GM19240 (cell line): ENCODE measurements at regions not wholly inside any gene's neighbourhood (a gene's known extent, or its start where the extent isn't known, plus 50 kb on each side); places are given as distances from the start of the nearest gene placed in this dataset.
"Not testable (repeated sequence)": the region's sequence is repeated elsewhere in the genome, so short reads cannot be mapped to it uniquely, and the experiment has no call there.

Source experiments
- DNase-seq: peaks from one replicate; pipeline ENCODE4 v3.0.0; 2011; ENCODE audit warnings: low spot score; ENCODE audit not compliant: insufficient read length

GRCh38 chrX:23458957-23459356 is 124.3 kb downstream of the PTCHD1 start:
- DNase-seq, result not testable (repeated sequence)

DNA sequence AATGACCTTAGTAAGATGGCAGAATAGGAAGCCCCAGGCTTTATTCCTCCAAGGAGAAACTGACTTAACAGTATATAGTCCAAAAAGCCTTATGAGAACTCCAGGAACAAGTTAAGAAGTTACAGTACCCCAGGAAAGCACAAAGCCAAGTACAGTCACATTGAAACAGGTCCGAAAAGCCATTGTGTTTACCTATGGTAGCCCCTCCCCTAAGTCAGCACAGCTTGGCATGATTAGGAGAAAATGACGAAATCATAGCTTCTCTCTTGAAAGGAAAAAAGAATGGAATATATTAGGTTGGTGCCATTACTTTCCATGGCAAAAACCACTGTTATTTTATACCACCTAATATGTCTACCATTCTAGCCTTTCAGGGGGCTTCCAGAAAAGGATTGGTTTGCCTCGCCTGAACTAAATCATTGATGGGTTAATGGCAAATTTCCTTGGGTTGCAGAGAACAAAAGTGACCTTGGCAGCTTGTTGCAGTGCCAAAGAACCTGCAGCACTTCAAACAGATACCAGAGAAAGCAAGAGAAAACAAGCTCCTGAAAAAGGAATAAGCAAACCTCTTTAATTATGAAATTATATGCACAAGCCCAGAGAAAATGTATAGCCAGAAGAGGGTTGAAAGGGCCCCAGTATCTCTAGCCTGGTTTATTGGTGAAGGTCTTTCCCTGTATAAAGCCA is 130.6 kb downstream of the PTCHD1 start:
- no peak for DNase-seq

- DNase-seq, result no peak
Measured at GRCh38 chrX:23465985-23466384, 131.3 kb downstream of the PTCHD1 start.

DNA sequence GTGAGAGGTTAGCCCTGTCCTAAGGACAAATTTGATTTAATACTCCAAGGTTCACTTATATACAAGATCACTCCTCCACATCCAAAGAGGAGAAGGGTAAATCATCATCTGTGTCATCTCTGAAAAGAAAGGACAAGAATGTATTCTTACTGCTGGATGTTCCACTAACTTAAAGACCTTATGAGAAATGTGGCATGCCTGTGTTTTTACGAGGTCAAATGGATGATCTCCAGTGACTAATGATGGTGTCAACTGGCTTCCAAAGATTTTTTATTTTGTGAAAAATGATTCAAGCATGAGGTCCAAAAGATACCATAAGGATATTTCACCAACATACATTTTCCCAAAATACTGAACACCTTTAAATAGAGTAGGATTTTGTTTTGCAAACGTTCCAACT is 143.4 kb downstream of the PTCHD1 start:
- no peak for DNase-seq

DNA sequence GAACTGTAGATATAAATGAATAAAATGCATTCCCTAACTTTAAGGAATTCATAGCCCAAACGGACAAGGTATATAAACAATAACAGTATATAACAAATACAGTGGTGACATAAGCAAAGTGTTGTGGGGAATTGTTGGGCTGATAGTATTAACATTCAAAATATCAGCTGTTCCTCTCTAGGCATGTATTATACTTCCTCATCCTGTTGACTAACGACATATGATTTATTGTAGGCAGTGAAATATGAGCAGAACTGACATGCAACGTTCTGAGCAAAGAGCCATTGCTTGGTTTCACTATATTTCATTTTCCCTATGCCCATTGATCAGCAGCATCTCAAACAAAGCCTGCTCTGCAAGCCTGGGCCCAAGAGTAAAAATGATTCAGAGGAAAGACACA is 143.9 kb downstream of the PTCHD1 start:
- DNase-seq, result no peak

DNA sequence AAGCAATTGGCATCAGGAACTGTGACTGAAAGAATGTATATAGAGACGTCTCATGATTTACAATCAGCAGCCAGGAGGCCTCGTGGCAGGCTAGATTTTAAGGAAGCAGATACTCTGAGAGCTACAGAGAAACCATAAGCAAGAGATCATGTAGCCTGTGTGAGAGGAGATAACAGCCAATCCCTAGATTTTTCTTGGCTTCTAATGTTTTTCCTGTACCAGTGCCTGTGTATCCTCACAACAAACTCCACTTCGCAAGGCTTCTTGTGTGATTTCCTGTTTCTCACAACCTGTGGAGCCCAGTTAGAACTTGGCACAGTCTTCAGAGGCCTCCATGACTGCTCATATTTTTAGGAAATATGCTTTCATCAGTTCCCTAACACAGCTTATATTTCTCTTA is 147.9 kb downstream of the PTCHD1 start:
- DNase-seq, result no peak

- DNase-seq, result no peak
Measured at GRCh38 chrX:23483396-23483795, 148.7 kb downstream of the PTCHD1 start.

GRCh38 chrX:23493941-23494374 is 159.3 kb downstream of the PTCHD1 start:
- DNase-seq, result no peak

GRCh38 chrX:23494741-23495140 is 160.1 kb downstream of the PTCHD1 start:
- DNase-seq, result no peak

DNA sequence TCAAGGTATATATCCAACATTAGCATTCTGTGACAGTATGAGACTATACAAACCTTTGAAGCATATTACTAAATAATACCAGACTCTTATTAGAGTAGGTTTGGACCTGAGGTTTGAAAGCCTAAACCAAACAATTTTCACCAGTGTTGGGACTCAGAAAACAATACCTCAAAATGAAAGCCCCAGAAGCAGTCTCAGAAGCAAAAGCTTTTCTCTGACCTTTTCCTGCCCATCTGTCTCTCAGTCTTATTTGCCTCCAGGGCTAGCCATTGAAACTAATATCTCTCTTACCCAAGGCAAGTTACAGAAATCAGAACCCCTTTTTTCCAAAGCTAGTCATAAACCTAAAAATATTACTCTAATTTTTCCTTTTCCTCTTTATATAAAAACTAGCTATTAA is 163.3 kb downstream of the PTCHD1 start:
- no peak for DNase-seq

DNA sequence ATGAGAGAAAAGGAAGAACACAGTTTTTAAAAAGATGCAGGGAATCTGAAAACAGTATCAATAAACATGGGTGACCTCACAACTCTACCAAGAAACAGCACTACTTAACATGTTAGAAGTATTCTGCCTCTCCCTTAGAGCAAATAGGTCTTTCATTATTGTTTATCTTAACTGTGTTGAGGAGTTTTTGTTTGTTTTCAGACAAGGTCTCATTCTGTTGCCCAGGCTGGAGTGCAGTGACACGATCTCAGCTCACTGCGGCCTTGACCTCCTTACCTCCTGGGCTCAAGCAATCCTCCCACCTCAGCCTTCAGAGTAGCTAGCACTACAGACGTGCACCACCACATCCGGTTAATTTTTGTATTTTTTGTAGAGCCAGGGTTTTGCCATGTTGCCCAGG is 165.3 kb upstream of the PRDX4 start:
- DNase-seq, result no peak

DNA sequence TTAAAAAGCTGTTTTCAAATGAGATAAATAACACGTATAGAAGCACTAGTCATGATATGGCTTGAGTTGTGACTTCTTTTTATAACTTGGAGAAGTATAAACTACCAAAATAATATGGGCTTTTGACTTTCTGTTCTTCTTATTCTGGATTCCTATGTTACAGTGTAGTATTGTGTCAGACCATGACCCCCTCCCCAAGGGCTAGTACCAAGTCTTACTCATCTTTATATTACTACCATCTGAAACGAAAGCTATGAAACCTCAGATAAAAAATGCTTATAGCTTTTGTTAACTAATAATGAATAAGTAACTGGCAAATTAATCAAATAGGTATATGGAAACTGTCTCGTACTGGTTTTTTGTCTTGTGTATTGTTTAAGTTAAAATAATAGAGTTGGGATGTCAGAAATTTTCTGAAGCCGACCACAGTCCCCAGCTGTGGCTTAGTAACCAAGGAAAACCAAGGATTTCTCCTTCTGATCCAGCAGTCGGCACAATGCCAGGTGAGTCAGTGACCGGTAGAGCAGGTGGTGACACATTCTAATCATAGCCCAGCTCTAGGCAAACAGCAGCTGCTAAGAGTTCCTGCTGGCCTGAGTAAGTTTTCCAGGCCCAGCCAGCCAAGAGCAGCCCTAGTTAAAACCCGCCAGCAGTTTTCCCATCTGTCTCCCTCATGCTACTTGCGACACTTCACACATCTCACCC is 163.3 kb upstream of the PRDX4 start:
- DNase-seq, result no peak

- DNase-seq, result no peak
Measured at GRCh38 chrX:23504540-23504884, 162.8 kb upstream of the PRDX4 start.

DNA sequence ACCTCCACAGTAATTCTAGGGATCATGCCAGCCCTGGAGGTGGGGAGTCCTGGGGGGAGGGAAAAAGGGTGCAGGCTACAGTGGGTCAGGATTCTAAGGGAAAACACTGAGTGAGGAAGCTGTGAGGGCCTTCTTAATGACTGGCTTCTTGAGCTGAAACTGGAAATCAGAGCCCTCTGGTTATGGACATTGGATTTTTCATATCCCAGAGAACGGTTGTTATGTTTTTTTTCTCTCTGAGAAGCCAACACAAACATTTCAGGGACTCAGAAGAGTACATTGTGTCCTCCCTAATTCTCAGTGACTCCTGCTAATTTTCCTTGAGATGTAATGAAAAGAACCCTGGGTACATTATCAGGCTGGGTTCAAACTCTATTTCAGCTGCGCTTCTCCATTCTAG is 162.4 kb upstream of the PRDX4 start:
- no peak for DNase-seq

DNA sequence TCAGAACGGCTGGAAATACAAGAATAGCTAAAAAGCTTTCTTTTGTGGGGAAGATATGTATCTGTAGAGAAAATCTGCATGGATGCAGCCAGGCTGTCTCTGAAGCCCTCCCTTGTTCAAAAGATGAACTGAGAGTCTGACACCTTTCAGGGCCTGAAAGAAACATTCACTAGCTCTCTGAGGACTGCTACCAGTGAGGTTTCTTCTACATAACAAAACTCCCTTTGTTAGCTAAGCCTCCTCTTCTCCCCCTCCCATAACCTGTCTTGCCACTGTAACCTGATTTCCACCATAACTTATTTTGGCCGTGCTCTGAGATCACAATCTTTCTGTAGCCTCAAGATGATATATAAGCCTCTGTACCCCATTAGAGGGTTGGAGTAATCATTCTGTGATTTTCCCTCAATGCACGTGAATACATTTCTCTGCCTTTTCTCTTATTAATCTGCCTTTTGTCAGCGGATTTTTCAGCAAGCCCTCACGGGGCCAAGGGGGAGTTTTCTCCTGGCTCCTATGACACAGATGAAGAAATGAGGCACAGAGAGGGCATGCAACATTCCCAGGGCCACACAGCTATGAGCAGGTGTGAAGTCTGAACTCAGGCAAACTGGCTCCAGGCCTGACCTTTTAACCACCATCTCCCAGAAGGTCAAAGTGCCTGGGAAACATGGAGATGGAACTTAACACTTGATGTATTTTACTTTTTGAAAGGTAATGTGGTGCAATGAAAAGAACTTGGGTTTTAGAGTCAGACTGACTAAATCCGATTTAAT is 161.6 kb upstream of the PRDX4 start:
- DNase-seq, result no peak

DNA sequence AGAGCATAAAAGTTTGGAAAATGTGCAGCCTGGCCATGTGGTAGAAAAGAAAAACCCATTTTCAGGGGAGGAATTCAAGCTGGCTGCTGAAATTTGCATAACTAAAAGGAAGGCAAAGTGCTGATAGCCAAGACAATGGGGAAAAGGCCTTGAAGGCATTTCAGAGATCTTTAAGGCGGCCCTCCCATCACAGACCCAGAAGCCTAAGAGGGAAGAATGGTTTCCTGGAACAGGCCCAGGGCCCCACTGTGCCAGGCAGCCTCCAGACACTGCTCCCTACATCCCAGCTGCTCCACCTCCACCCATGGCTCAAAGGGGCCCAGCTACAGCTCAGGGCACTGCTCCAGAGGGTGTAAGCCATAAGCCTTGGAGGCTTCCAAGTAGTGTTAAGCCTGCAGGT is 158.0 kb upstream of the PRDX4 start:
- DNase-seq, result no peak

DNA sequence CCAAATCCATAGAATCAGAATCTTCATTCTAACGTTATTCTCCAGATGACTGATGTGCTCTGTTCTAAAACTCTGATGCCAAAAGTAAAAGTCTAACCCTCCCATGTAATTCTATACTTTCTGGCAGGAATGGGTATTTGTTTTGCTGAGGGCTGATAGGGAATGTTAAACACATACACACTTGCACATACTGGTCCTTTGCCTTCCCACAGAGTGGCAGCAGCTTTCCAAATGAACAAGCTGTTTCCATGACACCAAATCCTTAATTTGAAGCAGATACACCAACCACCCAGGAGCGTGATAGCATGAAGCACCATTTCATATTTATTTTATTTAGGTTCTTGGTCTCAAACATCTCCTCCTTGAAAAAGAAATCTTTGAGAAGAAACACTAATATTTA is 155.5 kb upstream of the PRDX4 start:
- DNase-seq, result no peak

- DNase-seq, result no peak
Measured at GRCh38 chrX:23513121-23513520, 154.2 kb upstream of the PRDX4 start.

DNA sequence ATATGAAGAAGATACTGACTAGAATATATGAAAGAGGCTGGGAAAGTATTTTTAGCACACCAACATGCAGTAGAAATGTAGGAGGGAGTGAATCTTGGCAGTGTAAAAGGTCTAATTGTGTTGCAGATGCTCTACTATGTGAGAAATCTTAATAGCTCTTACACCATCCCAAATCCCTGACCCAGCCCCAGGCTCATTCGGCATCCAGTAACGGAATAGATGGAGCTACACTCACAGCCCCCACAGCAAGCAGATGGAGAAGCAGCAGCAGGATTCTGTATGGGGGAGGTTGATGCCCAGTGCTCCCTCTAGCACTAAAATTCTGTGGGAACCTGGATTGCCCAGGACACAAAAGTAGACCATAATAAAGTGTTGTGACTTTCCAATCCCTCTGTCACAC is 153.2 kb upstream of the PRDX4 start:
- DNase-seq, result no peak

GRCh38 chrX:23515028-23515427 is 152.3 kb upstream of the PRDX4 start:
- DNase-seq, result no peak

GRCh38 chrX:23523026-23523657 is 144.2 kb upstream of the PRDX4 start:
- not testable (repeated sequence) for DNase-seq

DNA sequence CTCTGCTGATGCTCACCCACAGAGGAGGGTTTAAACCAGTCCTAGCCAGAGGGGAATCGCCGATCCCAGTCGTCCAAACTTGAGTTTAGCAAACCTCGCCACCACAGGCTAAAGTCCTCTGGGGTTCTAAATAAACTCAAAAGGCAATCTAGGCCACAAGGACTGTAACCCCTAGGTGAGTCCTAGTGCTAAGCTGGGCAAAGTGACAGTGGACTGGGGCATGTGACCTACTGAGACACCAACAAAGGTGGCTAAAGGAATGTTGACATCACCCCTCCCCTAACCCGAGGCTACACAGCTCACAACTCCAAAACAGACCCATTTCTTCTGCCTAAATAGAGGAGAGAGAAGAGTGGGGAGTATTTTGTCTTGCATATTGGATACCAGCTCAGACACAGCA is 142.8 kb upstream of the PRDX4 start:
- no peak for DNase-seq
